ENCODE measurements at regions not wholly inside any gene's neighbourhood (a gene's known extent, or its start where the extent isn't known, plus 50 kb on each side); places are given as distances from the start of the nearest gene placed in this dataset.
"Not testable (repeated sequence)": the region's sequence is repeated elsewhere in the genome, so short reads cannot be mapped to it uniquely, and the experiment has no call there.

DNA sequence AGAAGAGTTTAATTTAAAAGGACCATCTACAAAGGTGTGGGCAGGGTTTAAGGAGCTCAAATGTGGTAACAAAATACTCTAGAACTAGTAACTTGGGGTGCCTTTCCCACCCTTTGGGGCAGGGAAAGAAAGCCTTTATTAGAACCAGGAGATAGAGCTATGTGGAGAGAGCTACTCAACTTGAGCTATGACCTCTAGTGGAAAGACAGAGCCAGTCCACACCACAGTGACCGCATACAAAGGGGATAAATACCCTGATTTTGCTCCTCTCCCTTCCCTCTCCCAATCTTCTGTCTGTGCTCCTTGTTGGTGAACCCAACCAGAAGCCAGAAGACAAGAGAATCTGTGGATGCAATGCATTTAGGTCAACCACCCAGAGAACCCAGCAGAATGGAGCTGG lies 54.4 kb upstream of the JAK1 start:
- DNase-seq, result no peak

DNA sequence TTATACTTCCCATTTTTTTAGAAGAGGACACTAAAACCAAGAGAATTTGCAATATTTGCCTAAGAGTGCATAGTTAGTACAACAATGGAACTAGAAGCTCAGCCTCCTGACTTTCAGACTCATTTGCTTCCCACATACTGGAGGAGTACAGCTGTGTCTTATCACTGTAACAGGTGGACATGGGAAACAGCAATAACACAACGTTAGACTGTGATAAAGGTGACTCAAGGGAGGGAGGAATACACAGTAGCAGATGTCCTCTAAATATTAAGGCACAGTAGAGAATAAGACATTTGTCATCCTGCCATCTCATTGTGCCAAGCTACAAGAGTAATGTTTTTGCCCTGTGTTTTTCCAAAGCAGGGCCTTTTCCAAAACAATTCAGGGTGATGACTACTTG lies 55.4 kb upstream of the JAK1 start:
- DNase-seq, result no peak

DNA sequence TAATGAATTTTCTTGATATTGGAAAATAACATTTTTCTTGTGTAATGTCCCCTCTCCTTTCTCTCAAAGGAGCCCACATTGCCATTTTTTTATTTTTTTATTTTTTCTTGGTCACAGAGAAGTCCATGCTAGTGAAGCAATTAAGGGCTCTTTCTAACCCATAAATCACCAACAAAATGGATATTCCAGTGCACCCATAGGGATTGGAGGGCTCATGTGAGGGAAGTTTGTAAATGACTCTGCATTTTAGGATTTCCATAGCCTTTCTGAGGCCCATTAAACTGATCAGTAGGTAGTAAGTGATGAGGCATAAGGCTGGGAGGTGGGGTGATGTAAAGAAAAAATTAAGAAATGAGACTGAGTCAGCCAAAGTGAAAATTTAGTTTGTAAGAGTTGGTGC lies 55.9 kb upstream of the JAK1 start:
- no peak for DNase-seq

DNA sequence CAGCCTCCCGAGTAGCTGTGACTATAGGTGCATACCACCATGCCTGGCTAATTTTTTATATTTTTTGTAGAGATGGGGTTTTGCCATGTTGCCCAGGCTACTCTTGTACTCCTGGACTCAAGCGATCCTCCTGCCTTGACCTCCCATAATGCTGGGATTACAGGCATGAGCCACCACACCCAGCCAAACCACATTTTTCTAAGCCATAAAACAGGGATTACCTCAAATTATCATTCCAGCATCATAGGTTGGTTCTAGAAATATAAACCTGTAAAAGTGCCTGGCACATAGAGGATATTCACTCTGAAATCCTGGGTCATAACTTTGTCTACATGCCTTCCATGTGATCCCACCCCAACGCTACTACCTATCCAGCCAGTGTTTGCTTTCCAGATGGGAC lies 59.4 kb upstream of the JAK1 start:
- no peak for DNase-seq

DNA sequence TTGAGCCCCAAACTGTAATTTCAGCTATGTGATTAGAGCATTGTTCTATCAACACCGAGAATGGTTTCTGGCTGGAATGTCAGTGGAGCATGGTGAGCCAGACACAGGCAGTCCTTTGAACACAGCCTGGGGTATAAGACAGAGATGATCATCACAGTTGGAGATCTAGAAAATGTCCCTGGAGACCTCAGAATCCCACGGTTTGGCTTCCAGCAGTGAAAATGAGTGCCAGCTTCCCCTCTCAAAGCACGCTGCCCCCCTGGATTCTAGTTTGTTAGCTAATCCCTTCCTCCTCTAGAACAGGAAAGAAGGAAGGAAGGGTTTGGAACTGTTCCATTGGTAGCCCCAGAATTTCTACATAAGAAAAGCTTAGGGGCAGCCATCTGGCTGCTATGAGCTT lies 59.9 kb upstream of the JAK1 start:
- DNase-seq, result no peak

DNA sequence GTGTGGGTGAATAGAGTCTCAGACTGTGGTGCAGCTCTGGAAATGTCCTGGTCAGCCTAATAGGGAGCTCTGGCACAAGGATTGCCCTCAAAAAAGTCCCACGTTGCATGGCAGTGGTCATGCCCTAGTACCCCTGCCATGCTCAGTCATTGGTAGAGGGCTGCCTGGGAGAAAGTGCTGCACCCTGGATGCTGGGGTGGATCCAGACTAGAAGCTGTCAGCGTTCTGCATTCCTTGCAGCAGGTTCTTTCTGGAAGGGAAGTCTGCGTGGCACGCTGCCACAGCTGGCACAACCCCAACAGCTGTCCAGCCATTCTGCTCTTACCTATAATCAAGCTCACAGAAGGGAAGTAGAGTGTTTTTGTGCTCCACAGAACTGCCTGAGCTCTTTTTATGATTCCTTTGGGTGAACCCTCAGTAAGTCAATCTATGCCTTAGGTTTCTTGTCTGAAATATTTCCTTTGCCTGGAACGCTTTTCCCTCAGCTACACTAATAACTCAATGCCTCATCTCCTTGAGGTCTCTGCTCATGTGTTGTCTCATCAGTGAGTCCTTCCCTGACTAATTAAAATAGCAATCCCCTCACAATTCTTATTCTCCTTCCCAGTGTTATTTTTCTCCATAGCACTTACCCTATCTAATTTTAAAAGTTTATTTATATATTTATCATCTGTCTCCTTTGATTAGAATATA lies 61.5 kb upstream of the JAK1 start:
- DNase-seq, result no peak

DNA sequence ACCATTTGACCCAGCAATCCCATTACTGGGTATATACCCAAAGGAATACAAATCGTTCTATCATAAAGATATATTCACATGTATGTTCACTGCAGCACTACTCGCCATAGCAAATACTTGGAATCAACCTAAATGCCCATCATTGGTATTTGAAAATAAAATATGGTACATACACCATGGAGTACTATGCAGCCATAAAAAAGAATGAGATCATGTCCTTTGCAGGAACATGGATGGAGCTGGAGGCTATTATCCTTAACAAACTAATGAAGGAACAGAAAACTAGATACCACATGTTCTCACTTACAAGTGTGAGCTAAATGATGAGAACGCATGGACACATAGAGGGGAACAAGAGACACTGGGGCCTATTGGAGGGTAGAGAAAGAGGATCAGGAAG lies 63.1 kb upstream of the JAK1 start:
- not testable (repeated sequence) for DNase-seq

DNA sequence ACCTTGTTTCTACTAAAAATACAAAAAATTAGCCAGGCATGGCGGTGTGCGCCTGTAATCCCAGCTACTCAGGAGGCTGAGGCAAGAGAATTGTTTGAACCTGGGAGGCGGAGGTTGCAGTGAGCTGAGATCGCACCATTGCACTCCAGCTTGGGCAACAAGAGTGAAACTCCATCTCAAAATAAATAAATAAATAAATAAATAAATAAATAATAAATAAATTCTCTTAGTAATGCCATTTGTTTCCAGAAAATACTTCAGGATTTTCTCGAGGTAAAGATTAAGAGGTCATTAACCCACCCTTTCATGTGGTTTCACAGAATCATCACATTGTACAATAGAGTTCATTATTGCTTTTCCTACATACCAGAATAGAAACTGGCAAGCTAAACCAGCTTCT lies 68.5 kb upstream of the JAK1 start:
- DNase-seq, result not testable (repeated sequence)

DNA sequence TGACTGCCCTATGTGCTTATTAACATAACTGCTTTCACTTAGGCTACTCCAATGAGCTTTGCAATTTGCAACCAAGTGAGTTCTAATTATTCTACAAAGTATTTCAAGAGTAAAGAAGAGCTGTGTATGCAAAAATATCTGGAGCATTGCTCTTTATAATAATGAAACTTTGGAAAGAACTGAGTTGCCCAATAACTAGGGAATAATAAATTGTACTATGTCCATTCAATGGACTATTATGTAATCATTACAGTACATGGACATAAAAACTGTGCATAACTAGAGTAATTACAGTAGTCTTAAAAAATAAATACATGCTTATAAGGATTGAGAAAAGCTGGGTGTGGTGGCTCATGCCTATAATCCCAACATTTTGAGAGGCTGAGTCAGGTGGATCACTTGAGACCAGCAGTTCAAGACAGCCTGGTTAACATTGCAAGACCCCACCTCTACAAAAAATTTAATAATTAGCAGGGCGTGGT lies 70.3 kb upstream of the JAK1 start:
- DNase-seq, result no peak

DNA sequence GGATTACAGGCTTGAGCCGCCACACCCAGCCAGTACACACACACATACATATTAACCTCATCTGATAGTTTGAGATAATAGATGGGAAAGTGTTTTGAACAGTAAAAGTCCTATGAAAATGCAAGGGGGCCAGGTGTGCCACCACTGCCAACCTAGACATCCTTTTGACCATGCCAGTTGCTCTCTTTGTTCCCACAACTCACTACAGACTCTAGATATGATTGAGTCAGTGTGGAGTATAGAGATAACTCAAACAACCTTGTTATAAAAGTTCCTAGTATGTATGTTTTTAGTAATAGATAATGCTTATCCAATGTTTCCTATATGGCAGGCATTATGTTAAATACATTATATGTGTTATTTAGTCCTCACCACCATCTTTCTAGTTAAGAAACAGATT lies 72.7 kb upstream of the JAK1 start:
- DNase-seq, result no peak

DNA sequence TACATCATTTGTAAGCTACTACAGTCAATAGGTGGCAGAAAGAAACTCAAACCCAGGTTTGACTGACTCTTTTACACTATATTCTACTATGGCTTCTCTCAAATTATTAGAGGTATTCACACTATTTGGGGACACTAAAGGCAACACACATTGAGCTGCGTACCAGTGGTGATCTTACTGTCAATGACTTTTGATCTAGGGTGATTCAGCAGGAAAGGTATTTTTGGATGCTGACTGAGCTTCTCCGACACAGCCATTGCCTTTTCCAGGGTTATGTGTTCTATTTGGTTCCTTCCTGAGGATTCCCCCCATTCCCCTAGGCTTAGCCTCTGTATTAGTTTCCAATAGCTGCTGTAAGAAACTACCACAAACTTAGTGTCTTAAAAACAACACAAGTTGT lies 73.2 kb upstream of the JAK1 start:
- no peak for DNase-seq

DNA sequence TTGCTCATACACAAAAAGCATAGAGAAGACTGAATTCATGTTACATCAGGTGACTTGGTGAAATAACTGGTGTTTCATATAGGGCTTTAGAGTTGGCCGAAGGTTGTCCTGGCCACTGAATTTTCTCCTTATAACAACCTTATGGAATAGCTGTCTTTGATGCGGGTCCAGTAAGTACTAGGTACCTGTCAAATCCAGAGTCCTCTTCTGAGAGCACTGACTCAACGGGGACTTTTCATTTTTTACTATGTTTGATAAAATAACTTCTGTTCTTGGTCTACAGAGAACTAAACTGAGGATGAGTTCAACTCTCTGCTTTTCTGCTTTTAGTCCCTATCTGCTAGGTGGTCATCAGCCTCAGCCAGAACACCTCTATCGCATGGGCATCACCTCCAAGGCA lies 76.1 kb upstream of the JAK1 start:
- DNase-seq, result no peak

DNA sequence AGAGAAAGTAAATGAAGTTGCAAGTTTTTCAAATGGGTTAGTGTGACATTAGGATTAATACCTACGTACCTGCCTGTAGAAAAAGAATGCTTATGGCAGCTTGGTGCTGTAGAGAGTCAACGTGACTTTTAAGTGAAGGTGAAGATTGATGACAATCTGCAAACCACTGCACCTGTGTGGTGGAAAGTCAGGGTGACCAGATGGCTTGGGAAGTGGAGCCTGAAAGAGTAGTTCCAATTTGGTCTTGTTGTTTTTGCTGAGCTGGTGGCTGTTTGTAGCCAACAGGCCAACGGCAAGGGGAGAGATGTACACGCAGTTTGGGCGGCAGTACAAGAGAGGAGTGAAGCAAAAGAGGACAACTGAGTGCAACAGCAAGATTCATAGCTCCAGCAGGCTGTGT lies 78.1 kb upstream of the JAK1 start:
- no peak for DNase-seq

DNA sequence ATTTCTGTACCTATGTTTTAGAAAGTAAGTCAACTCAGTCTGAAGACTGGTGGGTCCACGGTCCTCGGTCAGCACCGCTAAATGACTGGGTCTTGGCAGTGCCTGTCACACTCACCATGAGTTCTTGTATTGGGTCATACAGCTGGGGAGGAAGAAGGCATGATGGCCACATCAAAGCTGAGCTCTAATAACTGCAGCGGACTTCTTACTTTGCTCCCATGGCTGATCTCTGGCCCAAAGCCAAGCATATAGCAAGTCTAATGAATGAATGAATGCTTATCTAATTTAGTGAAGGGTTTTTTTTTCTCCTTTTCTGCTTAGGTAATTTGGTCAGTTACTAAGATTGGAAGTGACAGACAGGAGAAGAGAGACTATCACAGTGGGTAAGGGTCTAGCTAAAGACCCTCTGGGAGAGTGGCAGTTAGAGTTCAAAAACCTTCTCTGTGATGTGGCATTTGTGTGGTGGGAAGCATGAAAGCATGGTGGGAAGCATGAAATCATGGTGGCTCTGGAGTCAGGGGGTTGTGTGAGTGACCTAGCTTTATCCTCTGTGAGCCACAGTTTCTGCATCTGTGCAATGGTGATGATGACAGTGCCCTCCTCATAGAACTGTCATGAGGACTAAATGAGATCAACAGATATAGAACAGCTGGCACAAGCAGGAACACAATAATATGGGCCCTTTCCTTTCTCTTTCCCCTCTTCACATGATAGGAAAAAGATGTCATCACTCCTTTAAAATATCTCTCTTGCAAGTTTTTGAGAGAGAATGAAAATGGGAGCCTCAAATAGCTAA lies 78.9 kb upstream of the JAK1 start:
- no peak for DNase-seq

DNA sequence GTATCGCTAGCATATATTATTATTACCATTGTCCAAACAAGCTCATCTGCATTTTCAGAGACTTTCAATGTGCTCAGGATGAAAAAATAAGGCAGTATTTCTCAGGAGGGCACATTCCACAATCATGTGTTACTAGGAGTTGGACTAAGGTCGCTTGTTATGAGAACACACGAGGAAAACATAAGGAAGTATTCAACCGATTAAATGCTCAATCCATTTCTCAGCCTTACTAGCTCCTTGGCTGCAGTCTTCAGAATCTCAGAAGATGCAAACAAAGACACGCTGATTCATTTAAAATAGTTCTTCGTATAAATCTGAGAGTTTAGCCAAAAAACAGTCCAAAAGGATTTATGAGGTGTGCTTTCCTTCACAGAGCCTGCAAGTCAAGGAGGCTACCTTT lies 82.0 kb upstream of the JAK1 start:
- DNase-seq, result no peak

DNA sequence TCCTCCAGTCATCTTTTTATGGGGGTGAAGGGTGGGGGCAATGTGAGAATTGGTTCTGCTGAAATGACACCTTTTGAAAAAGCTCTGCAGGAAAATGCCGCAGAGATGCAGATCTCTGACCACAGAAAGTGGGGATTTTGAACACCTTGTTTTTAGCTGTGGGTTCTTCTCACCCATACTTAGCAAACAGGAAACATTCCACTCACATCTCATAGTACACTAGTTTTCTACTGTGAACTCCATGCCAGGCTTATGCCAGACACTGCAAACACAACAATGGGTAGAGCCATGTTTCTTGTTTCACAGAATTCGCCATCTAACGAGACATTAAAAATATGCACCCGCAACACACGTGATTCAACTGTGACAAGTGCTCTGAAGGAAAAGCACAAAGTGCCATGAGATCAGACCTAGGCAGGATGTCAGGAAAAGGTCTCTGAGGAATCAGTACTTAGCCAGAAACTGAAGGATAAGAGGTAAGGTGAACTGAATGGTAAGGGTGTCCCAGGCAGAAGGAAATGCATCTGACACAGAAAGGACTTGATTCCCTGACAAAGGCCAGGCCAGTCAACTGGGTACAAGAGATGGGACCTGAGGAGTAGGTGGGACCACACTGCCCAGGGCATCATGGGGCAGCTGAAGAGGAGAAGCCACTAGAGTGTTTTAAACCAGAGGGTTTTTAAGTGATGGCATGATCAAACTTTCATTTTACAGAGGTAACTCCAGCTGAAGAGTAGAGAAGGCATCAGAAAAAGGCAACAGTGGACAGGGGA lies 83.8 kb upstream of the JAK1 start:
- DNase-seq, result no peak

DNA sequence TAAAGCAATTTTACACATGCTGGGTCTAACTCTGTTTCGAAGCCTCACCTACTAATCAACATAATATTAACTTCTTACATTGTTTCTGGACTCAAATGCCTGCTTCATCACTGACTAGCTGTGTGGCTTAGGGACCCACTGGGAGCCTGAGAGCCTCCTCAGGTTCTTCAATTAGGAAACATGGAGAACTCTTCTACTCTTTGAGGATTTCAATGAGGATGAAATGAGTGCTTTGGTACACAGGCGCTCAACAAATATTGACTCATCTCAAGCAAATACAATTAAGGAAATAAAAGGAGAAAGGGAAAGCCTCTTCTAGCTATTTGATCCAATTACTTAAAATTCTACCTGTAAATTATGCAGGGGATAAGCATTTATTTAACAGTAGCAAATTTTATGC lies 84.4 kb upstream of the JAK1 start:
- DNase-seq, result no peak

DNA sequence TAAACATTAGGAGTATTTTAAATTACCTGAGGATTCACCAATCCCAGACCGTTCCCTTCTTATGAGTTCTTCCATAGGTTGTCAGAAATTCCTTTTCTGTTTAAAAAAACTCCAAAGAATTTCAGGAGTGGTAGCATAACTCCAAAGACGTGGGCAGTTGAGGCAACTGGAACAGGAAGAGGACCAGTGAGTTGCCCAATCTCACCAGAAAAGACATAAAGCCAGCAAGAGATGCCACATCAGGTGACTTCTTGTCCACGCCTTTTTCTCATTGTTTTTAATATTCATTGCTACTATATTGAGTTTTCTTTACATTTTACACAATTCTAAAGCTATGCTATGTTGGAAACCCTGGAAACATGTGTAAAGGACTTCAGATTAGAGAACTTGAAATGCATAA lies 88.1 kb upstream of the JAK1 start:
- DNase-seq, result no peak

DNA sequence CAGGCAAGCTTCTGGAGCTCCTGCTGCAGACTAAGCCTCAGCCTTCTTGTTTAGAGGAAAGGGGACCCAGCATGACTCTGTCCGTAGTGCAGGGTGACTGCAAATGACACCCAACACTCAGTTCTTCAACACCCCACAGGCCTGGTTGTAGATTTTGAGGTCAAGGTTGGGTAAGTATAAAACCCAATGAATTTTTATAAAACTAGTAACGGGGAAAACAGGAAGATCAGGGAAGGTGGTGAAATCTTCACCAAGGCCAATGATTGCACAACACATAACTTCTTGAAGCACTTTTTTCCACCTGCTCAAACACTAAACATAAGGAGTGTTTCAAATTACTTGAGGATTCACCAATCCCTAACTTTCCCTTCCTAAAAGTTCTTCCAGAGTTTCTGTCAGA lies 89.4 kb upstream of the JAK1 start:
- no peak for DNase-seq

DNA sequence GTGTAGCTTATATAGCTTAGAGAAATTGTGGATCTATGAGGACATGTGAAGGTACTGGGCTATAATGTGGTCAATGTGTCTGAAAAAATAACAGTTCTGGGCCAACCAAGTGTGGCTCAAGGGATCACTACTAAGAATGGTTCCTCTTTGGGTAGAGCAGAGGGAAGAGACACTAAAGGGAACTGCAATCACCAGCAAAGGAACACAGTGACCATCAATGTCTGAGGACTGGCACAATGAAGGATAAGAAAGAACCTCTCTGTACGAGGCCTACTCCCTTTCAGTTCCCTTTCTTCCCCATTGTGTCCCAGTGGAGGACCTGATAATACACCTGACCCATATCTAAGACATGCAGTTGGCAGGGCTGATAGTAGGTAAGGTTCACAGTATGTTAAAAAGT lies 89.9 kb upstream of the JAK1 start:
- no peak for DNase-seq

DNA sequence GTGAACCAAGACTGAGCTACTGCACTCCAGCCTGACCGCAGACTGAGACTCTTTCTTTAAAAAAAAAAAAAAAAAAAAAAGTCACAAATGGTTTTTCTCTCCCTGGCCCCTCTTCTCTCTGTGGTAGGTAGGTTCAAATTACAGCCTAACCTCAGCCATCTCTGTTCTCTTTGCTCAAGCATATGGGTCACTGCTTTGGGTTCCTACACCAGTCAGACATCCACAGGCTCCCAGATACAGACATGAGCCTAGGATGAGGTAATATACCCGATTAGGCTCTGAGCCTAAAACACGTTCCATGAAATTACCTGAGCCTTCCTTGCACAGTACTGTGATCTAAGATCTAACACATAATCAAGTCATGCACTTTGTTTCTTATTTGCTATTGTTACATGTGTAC lies 90.5 kb upstream of the JAK1 start:
- DNase-seq, result no peak

DNA sequence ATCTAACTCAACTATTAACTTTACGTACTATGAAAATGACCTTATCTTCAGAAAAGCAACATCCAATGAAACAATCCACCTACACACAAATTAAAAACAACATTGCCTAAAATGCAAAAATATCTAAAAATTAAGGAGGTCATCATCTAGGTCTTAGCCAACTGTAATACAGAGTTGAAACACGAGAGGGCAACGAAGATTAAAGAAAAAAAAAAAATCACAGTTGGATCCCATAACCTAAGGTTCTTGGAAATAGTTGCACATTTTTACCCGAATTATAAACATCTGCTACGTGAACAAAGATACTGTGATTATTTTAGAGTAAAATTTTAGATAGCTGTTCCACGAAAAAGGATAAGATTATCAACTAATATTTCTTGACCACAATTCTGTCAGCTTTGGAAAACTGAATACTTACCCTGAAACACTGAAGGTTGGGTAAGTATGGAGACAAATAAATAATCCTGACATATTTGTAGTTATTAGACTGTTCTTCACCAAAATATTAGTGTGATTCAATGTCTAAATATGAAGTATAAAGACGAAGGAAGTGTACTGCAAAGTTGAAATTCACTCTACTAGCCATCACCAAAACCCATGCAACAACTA lies 88.0 kb upstream of the AK4 start:
- no peak for DNase-seq

DNA sequence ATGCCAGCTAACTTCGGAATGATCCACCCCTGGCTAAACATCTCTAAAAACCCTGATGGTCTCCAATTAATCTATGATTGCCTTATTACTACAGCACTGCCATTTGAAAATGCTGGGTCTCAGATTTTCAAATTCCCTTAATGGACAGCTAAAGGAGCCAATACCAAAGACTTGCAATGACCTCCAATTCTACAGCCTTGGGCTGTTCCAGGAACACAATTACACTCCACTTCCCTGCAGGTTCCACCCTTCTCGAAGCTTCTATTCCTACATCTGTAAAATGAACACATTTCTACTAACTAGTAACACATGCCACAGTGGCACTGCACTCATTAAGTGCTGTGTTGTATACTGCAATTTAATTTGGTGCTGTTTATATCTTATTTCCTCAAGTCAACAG lies 85.7 kb upstream of the AK4 start:
- no peak for DNase-seq

DNA sequence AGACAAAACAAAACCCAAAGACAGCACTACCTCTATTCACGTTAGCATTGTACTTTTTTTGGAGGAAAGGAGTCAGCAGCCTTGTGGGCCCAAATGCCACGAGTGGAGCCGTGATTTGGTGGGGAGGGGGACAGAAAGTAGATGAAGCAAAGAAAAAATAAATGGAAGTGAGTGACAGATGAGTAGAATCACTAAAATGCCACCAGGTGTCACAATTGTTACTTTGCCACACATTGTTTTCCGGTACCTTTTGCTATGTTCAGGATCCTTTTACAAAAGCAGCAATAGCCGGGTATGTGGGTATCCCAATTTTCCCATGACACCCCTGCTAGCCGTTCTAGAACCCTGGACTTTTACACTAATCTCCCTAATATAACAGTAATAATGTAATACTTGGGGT lies 85.0 kb upstream of the AK4 start:
- no peak for DNase-seq
